ENCODE measurements at regions not wholly inside any gene's neighbourhood (a gene's known extent, or its start where the extent isn't known, plus 50 kb on each side); places are given as distances from the start of the nearest gene placed in this dataset.

DNA sequence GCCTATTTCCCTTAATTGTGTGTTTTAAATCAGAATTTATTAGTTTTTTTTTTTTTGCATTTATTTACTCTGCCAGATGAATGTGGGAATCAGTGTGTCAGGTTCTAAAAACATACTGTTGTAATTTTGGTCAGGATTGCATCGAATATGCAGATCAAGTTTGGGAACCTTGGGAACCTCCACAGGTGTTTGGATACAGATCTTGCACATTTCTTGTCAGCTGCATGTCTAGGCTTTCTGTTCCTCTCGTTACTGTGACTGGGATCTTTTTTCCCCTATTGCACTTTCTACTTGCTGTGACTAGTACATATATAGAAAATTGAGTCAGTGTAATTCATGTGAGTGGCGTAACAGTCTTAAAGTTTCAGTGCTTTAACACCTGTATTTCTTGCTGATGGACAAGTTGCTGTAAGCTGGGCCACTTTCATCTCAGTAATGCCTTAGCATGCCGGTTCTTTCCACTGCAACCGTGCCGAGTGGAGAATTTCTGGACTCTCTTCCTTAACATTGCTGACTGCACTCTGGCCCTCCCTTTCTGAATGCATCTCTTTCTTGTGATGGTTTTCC lies 112.5 kb downstream of the TENT4A start:
- H3K27ac ChIP-seq (replicated peaks), result no peak overlapping the region
- TF ChIP-seq, protein P1, sequence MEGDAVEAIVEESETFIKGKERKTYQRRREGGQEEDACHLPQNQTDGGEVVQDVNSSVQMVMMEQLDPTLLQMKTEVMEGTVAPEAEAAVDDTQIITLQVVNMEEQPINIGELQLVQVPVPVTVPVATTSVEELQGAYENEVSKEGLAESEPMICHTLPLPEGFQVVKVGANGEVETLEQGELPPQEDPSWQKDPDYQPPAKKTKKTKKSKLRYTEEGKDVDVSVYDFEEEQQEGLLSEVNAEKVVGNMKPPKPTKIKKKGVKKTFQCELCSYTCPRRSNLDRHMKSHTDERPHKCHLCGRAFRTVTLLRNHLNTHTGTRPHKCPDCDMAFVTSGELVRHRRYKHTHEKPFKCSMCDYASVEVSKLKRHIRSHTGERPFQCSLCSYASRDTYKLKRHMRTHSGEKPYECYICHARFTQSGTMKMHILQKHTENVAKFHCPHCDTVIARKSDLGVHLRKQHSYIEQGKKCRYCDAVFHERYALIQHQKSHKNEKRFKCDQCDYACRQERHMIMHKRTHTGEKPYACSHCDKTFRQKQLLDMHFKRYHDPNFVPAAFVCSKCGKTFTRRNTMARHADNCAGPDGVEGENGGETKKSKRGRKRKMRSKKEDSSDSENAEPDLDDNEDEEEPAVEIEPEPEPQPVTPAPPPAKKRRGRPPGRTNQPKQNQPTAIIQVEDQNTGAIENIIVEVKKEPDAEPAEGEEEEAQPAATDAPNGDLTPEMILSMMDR (IDR thresholded peaks at IDR 0.05; ENCODE audit: insufficient read depth, low read length), result no peak
- TF ChIP-seq, protein P2, sequence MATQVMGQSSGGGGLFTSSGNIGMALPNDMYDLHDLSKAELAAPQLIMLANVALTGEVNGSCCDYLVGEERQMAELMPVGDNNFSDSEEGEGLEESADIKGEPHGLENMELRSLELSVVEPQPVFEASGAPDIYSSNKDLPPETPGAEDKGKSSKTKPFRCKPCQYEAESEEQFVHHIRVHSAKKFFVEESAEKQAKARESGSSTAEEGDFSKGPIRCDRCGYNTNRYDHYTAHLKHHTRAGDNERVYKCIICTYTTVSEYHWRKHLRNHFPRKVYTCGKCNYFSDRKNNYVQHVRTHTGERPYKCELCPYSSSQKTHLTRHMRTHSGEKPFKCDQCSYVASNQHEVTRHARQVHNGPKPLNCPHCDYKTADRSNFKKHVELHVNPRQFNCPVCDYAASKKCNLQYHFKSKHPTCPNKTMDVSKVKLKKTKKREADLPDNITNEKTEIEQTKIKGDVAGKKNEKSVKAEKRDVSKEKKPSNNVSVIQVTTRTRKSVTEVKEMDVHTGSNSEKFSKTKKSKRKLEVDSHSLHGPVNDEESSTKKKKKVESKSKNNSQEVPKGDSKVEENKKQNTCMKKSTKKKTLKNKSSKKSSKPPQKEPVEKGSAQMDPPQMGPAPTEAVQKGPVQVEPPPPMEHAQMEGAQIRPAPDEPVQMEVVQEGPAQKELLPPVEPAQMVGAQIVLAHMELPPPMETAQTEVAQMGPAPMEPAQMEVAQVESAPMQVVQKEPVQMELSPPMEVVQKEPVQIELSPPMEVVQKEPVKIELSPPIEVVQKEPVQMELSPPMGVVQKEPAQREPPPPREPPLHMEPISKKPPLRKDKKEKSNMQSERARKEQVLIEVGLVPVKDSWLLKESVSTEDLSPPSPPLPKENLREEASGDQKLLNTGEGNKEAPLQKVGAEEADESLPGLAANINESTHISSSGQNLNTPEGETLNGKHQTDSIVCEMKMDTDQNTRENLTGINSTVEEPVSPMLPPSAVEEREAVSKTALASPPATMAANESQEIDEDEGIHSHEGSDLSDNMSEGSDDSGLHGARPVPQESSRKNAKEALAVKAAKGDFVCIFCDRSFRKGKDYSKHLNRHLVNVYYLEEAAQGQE (IDR thresholded peaks at IDR 0.05; ENCODE audit: insufficient replicate concordance, low read depth), result no peak
- TF ChIP-seq POLR2AphosphoS5 (IDR thresholded peaks at IDR 0.05; ENCODE audit: low read depth), result no peak
- TF ChIP-seq SPI1 (IDR thresholded peaks at IDR 0.05; ENCODE audit: borderline replicate concordance, low read depth), result no peak
- peaks cover 2% of the 10 kb centered on the region for H3K27me3 ChIP-seq (ENCODE audit: insufficient read depth, poor library complexity, severe bottlenecking)

DNA sequence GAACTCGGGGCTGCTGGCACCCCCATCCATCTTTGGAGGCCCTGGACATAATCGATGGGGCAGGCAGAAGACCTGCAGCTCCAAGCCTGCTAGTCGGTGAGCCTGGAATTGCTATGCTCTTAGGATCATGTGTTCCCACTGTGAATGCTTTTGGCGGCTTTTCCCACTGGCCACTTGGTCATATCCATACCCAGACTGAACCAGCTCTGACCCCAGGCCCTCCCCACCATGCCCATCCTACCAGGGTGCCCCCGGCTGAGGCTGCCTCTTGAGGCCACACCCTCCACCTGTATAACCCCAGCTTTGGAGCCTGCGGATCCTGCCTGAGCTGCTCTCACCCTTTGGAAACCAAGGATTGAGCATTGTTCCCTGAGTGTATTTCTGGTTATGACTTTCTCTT lies 113.5 kb downstream of the TENT4A start:
- Histone ChIP-seq H3K27ac (replicated peaks) (no peak overlapping the region), H3K27me3 (ENCODE audit: insufficient read depth, poor library complexity, severe bottlenecking) (peaks cover 2% of the 10 kb centered on the region), H3K4me3 (replicated peaks; ENCODE audit: insufficient read depth, low read length) (no peak overlapping the region)
- DNase-seq (ENCODE audit: low read depth in 1 of 2, low spot score in 1 of 2), result no peak
- TF ChIP-seq, protein P2 (IDR thresholded peaks at IDR 0.05; ENCODE audit: insufficient replicate concordance, low read depth), result no peak
- TF ChIP-seq POLR2AphosphoS5 (IDR thresholded peaks at IDR 0.05; ENCODE audit: low read depth), result no peak
- TF ChIP-seq GABPA (IDR thresholded peaks at IDR 0.05; ENCODE audit: low read depth), result no peak
- TF ChIP-seq, protein P1 (IDR thresholded peaks at IDR 0.05; ENCODE audit: insufficient read depth, low read length), result no peak
- TF ChIP-seq SPI1 (IDR thresholded peaks at IDR 0.05; ENCODE audit: borderline replicate concordance, low read depth), result no peak

More for the DNA sequence above, 112.5 kb downstream of the TENT4A start:
- no peak for DNase-seq (ENCODE audit: low read depth in 1 of 2, low spot score in 1 of 2)
- H3K4me3 ChIP-seq (replicated peaks; ENCODE audit: insufficient read depth, low read length), result no peak overlapping the region

DNA sequence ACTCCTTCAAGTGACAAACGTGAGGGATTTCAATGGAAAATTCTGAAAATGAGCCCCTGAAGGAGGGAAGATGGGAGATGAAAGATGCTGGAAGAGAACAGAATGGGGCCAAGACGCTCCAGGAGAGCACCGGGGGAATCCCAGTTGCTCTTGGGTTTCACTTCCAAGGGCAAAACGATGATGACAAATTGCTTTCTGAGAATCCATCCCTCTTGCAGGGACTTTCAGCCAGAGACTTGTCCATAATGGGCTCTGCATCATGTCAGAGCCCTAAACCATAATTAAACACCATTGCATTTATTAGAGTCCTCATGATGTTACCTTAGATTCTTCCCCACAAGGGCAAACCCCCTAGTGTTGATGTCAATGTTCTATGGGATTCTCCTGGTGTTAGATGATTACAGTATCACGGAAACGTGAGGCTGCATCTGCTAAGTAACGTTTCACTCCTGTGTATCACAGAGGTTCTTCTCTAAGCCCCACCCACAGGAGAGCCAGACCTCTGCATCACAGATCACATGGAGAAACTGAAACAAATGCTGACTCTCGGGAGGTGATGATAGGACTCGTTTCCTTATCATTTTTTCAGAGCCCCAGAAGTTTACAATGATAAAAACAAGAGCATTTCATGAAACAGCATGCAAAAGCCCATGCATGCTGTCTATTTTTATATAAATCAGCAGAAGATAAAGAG lies 114.4 kb downstream of the TENT4A start:
- no peak for DNase-seq (ENCODE audit: low read depth in 1 of 2, low spot score in 1 of 2)
- H3K4me3 ChIP-seq (replicated peaks; ENCODE audit: insufficient read depth, low read length), result no peak overlapping the region
- H3K27ac ChIP-seq (replicated peaks), result no peak overlapping the region
- H3K27me3 ChIP-seq (ENCODE audit: insufficient read depth, poor library complexity, severe bottlenecking), result peaks cover 2% of the 10 kb centered on the region
- TF ChIP-seq, protein P2 (IDR thresholded peaks at IDR 0.05; ENCODE audit: insufficient replicate concordance, low read depth), result no peak
- TF ChIP-seq, protein P1 (IDR thresholded peaks at IDR 0.05; ENCODE audit: insufficient read depth, low read length), result no peak
- TF ChIP-seq SPI1 (IDR thresholded peaks at IDR 0.05; ENCODE audit: borderline replicate concordance, low read depth), result no peak
- TF ChIP-seq GABPA (IDR thresholded peaks at IDR 0.05; ENCODE audit: low read depth), result no peak
- TF ChIP-seq POLR2AphosphoS5 (IDR thresholded peaks at IDR 0.05; ENCODE audit: low read depth), result no peak
